GM06990 (cell line): ENCODE measurements at regions not wholly inside any gene's neighbourhood (a gene's known extent, or its start where the extent isn't known, plus 50 kb on each side); places are given as distances from the start of the nearest gene placed in this dataset.
"Not testable (repeated sequence)": the region's sequence is repeated elsewhere in the genome, so short reads cannot be mapped to it uniquely, and the experiment has no call there.

Experiments
- DNase-seq: peaks from one replicate; pipeline ENCODE4 v3.0.0-alpha.2; 2011; ENCODE audit not compliant: insufficient read length; ENCODE audit errors: extremely low read depth
- H3K27me3 ChIP-seq: replicated peaks from 2 replicates; pipeline ENCODE4 v1.6.0; 2011; ENCODE audit warnings: low read length; ENCODE audit not compliant: control insufficient read depth, insufficient read depth
- H3K36me3 ChIP-seq: 2 replicates; pipeline ENCODE4 v1.5.1; 2011; ENCODE audit warnings: low read length; ENCODE audit not compliant: control insufficient read depth, insufficient read depth
- H3K4me3 ChIP-seq: replicated peaks from 2 replicates; pipeline ENCODE4 v1.5.1; 2011; ENCODE audit warnings: low read depth, mild to moderate bottlenecking, control low read depth, low read length
- TF ChIP-seq, protein P1 (sequence below): IDR thresholded peaks from 2 replicates; pipeline ENCODE4 v1.5.1; 2011; ENCODE audit warnings: low read length, control low read depth, mild to moderate bottlenecking, inconsistent platforms; ENCODE audit not compliant: insufficient read depth, poor library complexity, severe bottlenecking

GRCh38 chr16:24645739-24646645 is 83.5 kb upstream of the TNRC6A start:
- H3K4me3 ChIP-seq, result no peak overlapping the region
- H3K27me3 ChIP-seq, result no peaks in the 10 kb centered on the region
- TF ChIP-seq, protein P1, sequence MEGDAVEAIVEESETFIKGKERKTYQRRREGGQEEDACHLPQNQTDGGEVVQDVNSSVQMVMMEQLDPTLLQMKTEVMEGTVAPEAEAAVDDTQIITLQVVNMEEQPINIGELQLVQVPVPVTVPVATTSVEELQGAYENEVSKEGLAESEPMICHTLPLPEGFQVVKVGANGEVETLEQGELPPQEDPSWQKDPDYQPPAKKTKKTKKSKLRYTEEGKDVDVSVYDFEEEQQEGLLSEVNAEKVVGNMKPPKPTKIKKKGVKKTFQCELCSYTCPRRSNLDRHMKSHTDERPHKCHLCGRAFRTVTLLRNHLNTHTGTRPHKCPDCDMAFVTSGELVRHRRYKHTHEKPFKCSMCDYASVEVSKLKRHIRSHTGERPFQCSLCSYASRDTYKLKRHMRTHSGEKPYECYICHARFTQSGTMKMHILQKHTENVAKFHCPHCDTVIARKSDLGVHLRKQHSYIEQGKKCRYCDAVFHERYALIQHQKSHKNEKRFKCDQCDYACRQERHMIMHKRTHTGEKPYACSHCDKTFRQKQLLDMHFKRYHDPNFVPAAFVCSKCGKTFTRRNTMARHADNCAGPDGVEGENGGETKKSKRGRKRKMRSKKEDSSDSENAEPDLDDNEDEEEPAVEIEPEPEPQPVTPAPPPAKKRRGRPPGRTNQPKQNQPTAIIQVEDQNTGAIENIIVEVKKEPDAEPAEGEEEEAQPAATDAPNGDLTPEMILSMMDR, result no peak
- no peak for DNase-seq
- H3K36me3 ChIP-seq, result no peaks in the 10 kb centered on the region

GRCh38 chr16:24646646-24646995 is 82.8 kb upstream of the TNRC6A start:
- Histone ChIP-seq H3K27me3 (no peaks in the 10 kb centered on the region), H3K4me3 (no peak overlapping the region), H3K36me3 (no peaks in the 10 kb centered on the region)
- no peak for DNase-seq
- TF ChIP-seq, protein P1, result no peak

- TF ChIP-seq, protein P1, result no peak
- Histone ChIP-seq H3K36me3 (no peaks in the 10 kb centered on the region), H3K27me3 (no peaks in the 10 kb centered on the region), H3K4me3 (no peak overlapping the region)
- no peak for DNase-seq
Measured at GRCh38 chr16:24652209-24652712, 77.2 kb upstream of the TNRC6A start.

DNA sequence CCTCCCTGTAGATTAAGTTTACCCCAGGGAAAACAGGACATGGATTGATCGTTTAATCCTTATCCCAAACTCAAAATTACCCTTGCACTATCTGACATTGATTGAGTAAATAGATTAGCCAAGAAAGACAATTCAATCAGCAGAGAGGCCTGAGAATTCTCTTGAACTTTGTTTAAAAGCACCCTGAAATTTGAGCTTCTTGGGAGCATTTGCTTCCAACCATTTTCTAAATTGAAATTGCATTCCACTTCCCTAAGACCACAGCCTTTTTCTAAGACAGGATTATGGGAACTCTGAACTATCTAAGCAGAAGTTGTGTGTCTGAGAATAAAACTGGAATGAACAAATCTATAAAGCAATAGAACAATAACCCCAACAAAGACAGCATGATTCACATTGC is 76.6 kb upstream of the TNRC6A start:
- no peak for DNase-seq
- H3K4me3 ChIP-seq, result no peak overlapping the region
- TF ChIP-seq, protein P1, result no peak
- H3K27me3 ChIP-seq, result no peaks in the 10 kb centered on the region
- no peaks in the 10 kb centered on the region for H3K36me3 ChIP-seq

DNA sequence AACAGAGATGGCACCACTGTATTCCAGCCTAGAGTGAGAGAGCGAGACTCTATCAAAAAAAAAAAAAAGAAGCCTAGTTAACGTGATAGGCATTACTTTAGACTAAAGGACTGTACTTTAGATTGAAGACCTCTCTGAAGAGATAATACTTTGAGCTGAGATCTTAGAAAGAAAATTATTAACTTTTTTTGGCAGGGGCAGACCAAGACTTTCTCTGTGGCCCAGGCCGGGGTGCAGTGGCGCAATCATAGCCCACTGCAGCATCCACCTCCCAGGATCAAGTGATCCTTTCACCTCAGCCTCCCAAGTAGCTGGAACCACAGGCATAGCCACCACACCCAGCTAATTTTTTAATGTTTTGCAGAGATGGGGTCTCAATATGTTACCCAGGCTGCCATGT is 75.7 kb upstream of the TNRC6A start:
- no peaks in the 10 kb centered on the region for H3K27me3 ChIP-seq
- H3K36me3 ChIP-seq, result no peaks in the 10 kb centered on the region
- no peak for DNase-seq
- no peak overlapping the region for H3K4me3 ChIP-seq
- TF ChIP-seq, protein P1, result no peak

DNA sequence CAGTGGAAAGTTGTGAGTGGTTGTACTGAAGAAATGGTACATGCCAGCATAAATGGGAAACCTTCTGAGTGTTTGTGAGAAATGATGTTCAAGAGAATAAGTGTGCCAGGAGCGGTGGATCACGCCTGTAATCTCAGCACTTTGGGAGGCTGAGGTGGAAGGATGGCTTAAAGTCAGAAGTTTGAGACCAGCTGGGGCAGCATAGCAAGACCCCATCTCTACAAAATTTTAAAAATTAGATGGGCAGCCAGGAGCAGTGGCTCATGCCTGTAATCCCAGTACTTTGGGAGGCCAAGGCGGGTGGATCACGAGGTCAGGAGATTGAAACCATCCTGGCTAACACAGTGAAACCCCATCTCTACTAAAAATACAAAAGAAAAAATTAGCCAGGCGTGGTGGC is 63.5 kb upstream of the TNRC6A start:
- not testable (repeated sequence) for H3K36me3 ChIP-seq, H3K27me3 ChIP-seq, DNase-seq, H3K4me3 ChIP-seq
